ENCODE measurements at regions not wholly inside any gene's neighbourhood (a gene's known extent, or its start where the extent isn't known, plus 50 kb on each side); places are given as distances from the start of the nearest gene placed in this dataset.
A peak's percentile ranks its signal among the peaks of the same experiment; 100 is the strongest.
"Not testable (repeated sequence)": the region's sequence is repeated elsewhere in the genome, so short reads cannot be mapped to it uniquely, and the experiment has no call there.

- no peak for DNase-seq
Measured at GRCh38 chr13:61994174-61994573, 578.5 kb upstream of the PCDH20 start.

- DNase-seq = no peak
Measured at GRCh38 chr13:61989978-61990377, 574.3 kb upstream of the PCDH20 start.

- no peak for DNase-seq
Measured at GRCh38 chr13:61988810-61989209, 573.2 kb upstream of the PCDH20 start.

- no peak for DNase-seq
Measured at GRCh38 chr13:61975001-61975400, 559.4 kb upstream of the PCDH20 start.

- no peak for DNase-seq
Measured at GRCh38 chr13:61965756-61966155, 550.1 kb upstream of the PCDH20 start.

GRCh38 chr13:61960981-61961380 is 545.3 kb upstream of the PCDH20 start:
- no peak for DNase-seq

- no peak for DNase-seq
Measured at GRCh38 chr13:61954092-61954491, 538.4 kb upstream of the PCDH20 start.

GRCh38 chr13:61950828-61951227 is 535.2 kb upstream of the PCDH20 start:
- DNase-seq = no peak

GRCh38 chr13:61944329-61944929 is 528.8 kb upstream of the PCDH20 start:
- DNase-seq = no peak

GRCh38 chr13:61935710-61936109 is 520.1 kb upstream of the PCDH20 start:
- DNase-seq = no peak

GRCh38 chr13:61927648-61928047 is 512.0 kb upstream of the PCDH20 start:
- no peak for DNase-seq

- no peak for DNase-seq
Measured at GRCh38 chr13:61918841-61919240, 503.2 kb upstream of the PCDH20 start.

- no peak for DNase-seq
Measured at GRCh38 chr13:61916483-61916882, 500.8 kb upstream of the PCDH20 start.

- no peak for DNase-seq
Measured at GRCh38 chr13:61913183-61913582, 497.5 kb upstream of the PCDH20 start.

- DNase-seq = no peak
Measured at GRCh38 chr13:61908906-61909615, 493.4 kb upstream of the PCDH20 start.

GRCh38 chr13:61905054-61905453 is 489.4 kb upstream of the PCDH20 start:
- no peak for DNase-seq

GRCh38 chr13:61901946-61902541 is 486.4 kb upstream of the PCDH20 start:
- no peak for DNase-seq

- no peak for DNase-seq
Measured at GRCh38 chr13:61900033-61900432, 484.4 kb upstream of the PCDH20 start.

GRCh38 chr13:61898207-61898606 is 482.6 kb upstream of the PCDH20 start:
- DNase-seq = no peak

- DNase-seq = no peak
Measured at GRCh38 chr13:61891401-61891800, 475.8 kb upstream of the PCDH20 start.

- no peak for DNase-seq
Measured at GRCh38 chr13:61884830-61885229, 469.2 kb upstream of the PCDH20 start.

- peak in 1 of 5 donors; percentile 2 for DNase-seq
Measured at GRCh38 chr13:61880578-61881283, 465.1 kb upstream of the PCDH20 start.

- not testable (repeated sequence) for DNase-seq
Measured at GRCh38 chr13:61878565-61878964, 462.9 kb upstream of the PCDH20 start.

Data from T-helper 1 cell (primary cell).